Stimulated activated CD4-positive, alpha-beta T cell treated with anti-CD3 and anti-CD28 coated beads, Interleukin-15, amount 100 ng/mL, for 24 hours (primary cell): ENCODE measurements at regions not wholly inside any gene's neighbourhood (a gene's known extent, or its start where the extent isn't known, plus 50 kb on each side); places are given as distances from the start of the nearest gene placed in this dataset.
"Not testable (repeated sequence)": the region's sequence is repeated elsewhere in the genome, so short reads cannot be mapped to it uniquely, and the experiment has no call there.

Experiments
- DNase-seq: peaks from one replicate; pipeline ENCODE4 v3.0.0-alpha.2; 2020

DNA sequence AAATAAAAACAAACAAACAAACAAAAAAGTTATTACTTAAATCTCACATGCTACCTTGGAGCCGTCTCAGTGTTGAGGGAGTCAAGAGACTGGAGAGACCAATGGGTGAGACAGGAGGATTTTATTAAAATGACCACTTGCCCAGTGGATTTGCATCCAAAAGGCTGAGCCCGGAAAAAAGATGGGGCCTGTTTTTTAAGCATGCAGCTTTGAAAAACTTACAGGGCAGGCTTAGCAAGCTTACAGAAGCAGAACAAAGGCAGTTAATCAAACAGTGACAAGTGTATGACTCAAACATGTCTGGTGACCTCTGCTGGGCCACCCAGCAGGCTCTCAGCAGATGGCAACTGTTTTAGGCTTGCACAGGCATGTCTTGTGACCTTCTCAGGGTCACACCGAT, 82.5 kb downstream of the POTEH start:
- not testable (repeated sequence) for DNase-seq

GRCh38 chr22:15775118-15775517, 85.3 kb downstream of the POTEH start:
- not testable (repeated sequence) for DNase-seq

- DNase-seq = not testable (repeated sequence)
Measured at GRCh38 chr22:15775670-15776669, 86.1 kb downstream of the POTEH start.

- not testable (repeated sequence) for DNase-seq
Measured at GRCh38 chr22:15776727-15777126, 86.9 kb downstream of the POTEH start.

DNA sequence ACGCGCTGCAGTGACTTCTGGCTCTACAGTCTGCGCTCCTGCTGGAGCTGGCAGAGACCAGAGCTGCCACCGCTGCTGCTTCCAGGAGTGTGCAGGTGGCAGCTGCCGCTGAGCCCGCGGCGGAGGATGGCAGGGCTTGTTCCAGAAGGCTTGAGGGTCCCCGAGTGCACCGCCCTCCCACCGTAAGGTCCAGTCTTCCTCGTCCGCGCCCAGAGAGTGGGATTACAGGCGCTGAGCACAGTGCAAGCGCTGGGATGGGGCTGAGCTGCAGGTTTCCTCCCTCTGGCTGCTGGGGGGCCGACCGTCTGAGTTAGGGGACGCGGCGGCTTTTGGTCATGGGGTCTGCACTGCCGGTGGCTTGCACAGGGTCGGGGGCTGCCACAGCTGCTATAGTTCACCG, 87.3 kb downstream of the POTEH start:
- DNase-seq = not testable (repeated sequence)

DNA sequence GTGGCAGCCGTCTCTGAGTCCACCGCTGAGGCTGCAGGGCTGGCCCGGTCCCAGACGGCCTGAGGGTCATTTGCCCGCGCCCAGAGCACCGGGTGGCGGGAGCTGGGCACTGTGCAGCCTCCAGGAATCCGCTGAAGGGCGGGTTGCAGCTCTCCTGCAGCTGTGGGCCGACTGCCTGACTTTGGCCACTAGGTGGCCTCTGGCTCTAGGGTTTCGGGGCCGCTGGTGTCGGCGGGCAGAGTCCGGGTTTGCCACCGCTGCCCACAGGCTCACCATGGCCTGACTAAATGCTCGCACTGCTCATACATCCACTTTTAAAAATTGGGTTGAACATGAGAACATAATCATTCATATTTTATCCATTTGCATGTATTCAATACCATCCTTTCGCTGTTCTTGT, 87.7 kb downstream of the POTEH start:
- not testable (repeated sequence) for DNase-seq

- not testable (repeated sequence) for DNase-seq
Measured at GRCh38 chr22:15778366-15778765, 88.5 kb downstream of the POTEH start.

DNA sequence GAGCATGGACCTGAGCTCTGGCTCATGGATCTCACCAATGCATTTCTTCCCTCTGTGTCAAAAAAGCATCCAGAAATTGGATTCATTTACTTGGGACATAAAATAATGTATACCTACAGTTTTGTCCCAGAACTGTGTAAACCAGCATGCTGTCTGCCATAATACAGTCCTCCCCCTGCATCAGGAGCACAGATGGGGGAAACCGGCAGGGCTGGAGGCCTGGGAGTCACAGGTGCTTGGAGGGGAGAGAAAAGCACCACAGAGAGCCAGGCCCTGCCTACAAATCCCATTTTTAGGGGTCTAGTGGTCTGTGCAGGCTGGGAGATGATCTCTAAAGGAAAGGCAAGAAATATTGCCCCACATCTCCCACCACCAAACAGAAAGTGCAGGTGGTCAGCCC, 91.8 kb downstream of the POTEH start:
- DNase-seq = not testable (repeated sequence)

DNA sequence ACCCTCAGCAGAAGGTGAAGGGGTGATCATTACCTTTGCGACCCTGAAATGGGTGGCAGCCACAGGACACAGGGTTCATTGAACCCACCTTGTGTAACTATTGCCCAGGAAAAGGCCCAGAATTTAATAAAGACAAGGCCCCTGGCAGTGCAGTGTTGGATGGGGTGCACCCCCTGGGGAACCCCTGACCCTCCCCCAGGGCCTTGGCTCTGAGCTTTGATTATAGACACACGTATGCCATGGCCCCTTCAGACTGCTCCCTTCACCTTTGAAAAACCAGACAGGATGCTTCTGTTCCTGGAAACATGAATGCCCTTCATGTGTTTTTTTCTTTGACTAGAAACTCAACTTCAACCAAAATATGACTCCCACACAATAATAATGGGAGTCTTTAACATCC, 93.1 kb downstream of the POTEH start:
- not testable (repeated sequence) for DNase-seq

DNA sequence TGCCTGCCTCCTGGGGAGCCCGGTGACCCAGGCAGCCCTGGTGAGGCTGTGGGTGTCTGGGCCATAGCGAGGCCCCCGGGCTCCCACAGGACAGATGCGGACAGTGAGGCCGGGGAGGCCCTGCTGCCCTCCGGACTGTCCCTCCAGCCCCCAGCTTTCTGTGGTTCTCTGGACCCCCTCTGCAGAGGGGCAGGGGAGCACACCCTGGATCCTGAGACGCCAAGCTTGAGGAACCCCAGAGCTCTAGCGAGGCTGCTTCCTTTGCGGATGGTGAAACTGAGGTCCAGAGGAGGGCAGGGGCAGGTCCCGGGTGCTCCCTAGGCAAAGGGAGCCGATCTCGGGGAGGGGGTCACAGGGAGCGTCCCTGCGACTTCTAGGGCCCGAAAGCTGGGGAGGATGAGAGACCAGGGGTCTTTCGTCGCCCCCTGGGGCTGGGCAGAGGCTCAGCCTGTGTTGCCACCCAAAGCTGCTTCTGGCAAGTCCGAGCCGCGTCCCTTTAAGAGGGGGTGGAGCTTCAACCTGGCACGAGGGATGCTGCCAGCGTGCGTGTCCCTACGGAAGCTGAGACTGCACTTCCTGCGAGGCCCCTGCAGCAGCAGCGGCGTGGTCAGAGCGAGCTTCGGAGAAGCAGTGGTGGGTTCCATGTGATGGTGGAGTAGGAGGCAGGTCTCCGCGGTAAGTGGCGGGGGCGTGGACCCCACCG, 94.7 kb downstream of the POTEH start:
- DNase-seq = not testable (repeated sequence)

DNA sequence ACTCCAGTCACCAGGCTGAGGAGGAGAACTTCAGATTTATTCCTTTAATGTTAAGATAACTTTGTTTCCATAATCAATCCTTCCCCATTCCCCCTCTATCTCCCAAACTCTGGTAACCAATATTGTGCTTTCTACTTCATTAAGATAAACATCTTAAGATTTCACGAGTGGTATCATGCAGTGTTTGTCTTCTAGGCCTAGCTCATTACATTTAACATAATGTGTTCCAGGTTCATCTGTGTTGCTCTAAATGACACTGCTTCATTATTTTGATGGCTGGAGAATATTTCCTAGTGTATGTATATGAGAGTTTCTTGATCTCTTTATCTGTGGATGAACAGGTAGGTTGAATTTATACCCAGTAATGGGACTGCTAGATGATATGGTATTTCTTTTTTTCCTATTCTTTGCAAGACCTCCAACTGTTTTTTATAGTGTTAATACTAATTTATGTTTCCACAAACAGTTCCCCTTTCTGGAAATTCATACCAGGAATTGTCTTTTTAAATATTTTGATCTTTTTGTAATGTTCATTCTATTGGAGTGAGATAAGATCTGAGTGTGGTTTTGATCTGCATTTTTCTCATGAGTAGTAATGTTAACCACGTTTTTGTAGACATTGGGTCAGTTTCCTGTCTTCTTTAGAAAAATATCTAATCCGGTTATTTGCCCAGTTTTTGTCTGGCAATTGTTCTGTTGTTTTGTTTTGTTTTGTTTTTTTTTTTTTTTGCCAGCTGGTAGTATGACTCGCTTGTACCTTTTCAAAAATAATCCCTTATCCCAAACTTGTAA, 97.3 kb downstream of the POTEH start:
- DNase-seq = not testable (repeated sequence)

DNA sequence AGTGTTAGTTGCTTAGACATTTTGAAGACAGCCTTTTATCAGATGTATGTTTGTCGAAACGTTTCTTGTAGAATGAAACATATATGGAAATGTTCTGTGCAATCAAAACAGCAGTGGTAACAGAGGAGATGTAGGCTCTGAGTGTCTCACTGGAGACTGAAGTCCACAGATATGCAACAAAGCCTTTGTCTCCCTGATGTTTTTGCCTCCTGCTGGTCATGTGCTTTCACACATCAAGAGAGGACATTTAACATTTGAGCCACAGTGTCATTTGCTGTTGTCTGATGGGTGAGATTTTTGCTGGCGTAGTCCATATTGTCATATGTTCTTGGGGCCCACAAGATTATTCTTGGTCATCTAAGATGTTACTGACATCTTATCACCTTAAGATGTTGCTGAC, 101.7 kb downstream of the POTEH start:
- not testable (repeated sequence) for DNase-seq

DNA sequence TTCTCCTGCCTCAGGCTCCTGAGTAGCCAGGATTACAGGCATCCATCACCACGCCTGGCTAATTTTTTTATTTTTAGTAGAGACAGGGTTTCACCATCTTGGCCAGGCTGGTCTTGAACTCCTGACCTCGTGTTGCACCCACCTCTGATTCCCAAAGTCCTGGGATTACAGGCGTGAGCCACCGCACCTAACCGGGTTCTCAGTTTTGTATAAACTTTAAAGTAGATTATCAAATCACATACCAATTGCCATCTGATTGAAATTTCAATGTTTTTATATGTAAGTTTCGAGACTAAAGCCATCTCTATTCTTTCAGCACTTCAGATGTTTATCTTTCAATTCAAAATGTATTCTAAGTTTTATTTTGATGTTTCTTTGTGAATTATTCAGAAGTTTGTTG, 110.1 kb downstream of the POTEH start:
- DNase-seq = not testable (repeated sequence)

DNA sequence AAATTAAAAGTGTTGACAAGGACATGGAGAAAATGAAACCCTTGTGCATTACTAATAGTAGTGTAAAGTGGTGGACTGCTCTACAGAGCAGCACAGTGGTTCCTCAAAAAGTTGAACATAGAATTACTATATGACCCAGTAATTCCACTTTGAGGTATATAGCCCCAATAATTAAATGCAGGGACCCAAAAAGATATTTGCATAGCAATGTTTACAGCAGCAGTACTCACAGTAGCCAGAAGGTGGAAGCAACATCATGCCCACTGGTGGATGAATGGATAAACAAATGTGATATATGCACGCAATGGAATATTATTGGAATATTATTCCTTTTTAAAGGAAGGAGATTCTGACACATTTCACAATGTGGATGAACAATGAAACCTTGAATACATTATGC, 121.3 kb downstream of the POTEH start:
- DNase-seq = peak; percentile 5

- DNase-seq = not testable (repeated sequence)
Measured at GRCh38 chr22:15815783-15816182, 126.0 kb downstream of the POTEH start.

DNA sequence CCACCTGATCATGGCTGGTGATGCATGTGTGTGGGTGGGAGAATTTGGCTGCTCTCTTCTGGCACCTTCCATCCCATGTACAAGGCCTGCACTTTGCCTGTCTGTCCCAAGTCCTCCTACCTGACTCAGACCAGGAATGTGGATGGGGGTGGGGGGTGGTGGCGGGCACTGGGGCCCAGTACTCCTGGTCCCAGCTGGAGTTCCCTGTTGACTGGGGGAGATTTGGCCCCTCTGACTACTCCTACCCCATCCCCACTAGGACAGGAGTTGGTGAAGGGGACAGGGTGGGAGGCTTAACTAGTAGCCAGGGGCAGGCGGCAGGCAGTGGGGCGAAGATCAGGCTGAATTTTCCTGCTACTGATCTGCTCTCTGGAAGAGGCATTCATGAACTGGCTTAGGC, 126.6 kb downstream of the POTEH start:
- DNase-seq = not testable (repeated sequence)

- not testable (repeated sequence) for DNase-seq
Measured at GRCh38 chr22:15817264-15817663, 127.4 kb downstream of the POTEH start.

GRCh38 chr22:15819886-15820285, 130.1 kb downstream of the POTEH start:
- DNase-seq = not testable (repeated sequence)

DNA sequence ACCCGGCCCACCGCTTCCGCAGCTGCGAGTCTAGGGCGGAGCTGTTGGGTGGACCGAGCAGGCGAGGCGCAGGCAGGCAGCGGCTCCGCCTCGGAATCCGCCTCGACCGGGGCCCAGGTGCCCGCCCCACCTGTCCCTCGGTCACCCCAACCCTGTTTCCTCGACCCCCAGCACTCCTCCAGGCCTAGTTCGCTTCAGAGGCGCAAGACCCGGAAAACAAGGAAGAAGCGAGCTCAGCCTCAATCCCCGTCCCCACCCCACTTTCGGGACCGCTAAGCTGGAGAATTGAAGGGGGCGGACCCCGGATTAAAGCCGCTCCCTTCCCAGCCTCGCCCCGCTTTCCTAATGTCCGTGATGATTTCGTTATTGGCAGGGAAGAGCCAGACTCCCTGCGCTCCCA, 131.3 kb downstream of the POTEH start:
- DNase-seq = not testable (repeated sequence)

DNA sequence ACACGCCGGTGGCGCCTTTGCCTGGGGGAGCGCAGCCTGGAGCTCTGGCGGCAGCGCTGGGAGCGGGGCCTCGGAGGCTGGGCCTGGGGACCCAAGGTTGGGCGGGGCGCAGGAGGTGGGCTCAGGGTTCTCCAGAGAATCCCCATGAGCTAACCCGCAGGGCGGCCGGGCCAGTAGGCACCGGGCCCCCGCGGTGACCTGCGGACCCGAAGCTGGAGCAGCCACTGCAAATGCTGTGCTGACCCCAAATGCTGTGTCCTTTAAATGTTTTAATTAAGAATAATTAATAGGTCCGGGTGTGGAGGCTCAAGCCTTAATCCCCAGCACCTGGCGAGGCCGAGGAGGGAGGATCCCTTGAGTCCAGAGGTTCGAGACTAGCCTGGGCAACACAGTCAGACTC, 132.2 kb downstream of the POTEH start:
- not testable (repeated sequence) for DNase-seq

DNA sequence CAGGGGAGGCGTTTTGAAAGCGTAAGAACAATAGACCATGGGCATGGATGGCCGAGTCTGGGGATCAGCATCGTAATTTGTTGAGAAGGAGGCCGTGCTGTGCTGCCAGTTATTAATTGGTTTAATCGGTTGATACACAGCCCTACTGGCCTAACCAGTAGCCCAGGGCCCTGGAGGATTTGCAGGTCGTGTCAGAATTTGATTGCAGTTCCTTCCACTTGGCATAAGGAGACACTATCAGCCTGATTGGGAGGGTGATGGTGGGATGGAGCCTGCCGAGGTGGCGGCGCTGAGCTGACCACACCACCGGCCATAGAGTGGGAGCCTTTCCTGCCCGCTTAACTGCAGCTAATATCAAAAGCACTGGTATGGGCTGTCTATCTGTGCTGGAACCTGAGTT, 133.4 kb downstream of the POTEH start:
- not testable (repeated sequence) for DNase-seq

DNA sequence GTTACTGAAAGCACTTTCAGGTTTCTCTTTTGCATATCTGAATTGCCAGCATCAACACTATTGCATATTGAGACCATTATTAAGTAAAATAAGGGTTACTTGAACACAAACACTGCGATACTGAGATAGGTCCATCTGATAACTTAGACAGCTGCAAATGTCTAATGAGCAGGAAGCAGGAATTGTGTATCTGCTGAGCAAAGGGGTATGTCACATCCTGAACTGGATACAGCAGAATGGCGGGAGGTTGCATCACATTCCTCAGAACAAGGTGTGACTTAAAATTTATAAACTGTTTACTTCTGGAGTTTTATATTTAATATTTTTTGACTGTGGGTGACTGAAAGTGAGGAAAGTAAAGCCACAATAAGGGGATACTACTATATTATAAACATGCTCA, 142.4 kb downstream of the POTEH start:
- DNase-seq = not testable (repeated sequence)

GRCh38 chr22:15835729-15836128, 145.9 kb downstream of the POTEH start:
- not testable (repeated sequence) for DNase-seq
